ENCODE measurements at regions not wholly inside any gene's neighbourhood (a gene's known extent, or its start where the extent isn't known, plus 50 kb on each side); places are given as distances from the start of the nearest gene placed in this dataset.

DNA sequence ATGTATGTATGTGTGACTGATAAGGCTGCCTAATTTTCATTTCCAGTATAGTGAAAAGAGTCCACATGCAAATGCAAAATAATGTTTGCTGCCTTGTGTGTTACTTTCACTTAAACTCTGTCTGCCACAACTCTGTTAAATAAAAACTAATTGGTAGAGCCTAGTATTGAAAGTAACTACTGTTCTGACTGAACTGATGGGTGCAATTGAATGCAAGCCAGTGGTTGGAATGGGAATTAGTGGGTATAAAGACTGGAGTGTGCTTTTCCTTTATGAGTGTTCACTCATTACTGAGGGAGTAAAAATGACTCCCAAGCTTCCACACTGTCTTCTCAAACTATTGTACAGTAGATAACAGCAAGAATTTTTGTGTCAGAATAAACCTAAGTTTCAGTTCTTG lies 571.0 kb downstream of the TMTC2 start:
- TF ChIP-seq, protein P1, sequence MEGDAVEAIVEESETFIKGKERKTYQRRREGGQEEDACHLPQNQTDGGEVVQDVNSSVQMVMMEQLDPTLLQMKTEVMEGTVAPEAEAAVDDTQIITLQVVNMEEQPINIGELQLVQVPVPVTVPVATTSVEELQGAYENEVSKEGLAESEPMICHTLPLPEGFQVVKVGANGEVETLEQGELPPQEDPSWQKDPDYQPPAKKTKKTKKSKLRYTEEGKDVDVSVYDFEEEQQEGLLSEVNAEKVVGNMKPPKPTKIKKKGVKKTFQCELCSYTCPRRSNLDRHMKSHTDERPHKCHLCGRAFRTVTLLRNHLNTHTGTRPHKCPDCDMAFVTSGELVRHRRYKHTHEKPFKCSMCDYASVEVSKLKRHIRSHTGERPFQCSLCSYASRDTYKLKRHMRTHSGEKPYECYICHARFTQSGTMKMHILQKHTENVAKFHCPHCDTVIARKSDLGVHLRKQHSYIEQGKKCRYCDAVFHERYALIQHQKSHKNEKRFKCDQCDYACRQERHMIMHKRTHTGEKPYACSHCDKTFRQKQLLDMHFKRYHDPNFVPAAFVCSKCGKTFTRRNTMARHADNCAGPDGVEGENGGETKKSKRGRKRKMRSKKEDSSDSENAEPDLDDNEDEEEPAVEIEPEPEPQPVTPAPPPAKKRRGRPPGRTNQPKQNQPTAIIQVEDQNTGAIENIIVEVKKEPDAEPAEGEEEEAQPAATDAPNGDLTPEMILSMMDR (IDR thresholded peaks at IDR 0.05; ENCODE audit: low read length) = no peak
- no peak for TF ChIP-seq EZH2 (IDR thresholded peaks at IDR 0.05; ENCODE audit: borderline replicate concordance, low read length)
